Putamen (tissue), 1 donor: ENCODE measurements at regions not wholly inside any gene's neighbourhood (a gene's known extent, or its start where the extent isn't known, plus 50 kb on each side); places are given as distances from the start of the nearest gene placed in this dataset.

Source experiments
- DNase-seq: peaks from one replicate; pipeline ENCODE4 v3.0.0-alpha.2; 2016; ENCODE audit warnings: low spot score

DNA sequence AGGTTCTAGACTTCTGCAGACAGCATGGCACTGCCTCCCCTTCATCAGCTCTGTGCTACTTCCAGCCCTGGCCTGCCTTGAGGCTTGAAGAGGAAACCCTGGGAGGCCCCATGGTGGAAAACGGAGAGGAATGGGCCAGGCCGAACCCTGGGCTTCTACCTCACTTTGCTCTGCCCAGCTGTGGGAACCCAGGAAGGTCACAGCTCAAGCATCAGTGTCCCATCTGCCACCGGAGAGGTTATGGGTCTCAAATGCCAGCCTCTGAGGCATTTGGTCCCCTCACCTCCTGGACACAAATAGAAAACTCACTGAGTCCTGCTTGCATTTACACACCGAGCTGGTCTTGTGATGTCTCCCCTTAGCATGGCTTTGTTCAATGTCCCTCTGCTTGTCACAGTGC is 80.1 kb upstream of the ALDH1B1 start:
- DNase-seq: no peak

DNA sequence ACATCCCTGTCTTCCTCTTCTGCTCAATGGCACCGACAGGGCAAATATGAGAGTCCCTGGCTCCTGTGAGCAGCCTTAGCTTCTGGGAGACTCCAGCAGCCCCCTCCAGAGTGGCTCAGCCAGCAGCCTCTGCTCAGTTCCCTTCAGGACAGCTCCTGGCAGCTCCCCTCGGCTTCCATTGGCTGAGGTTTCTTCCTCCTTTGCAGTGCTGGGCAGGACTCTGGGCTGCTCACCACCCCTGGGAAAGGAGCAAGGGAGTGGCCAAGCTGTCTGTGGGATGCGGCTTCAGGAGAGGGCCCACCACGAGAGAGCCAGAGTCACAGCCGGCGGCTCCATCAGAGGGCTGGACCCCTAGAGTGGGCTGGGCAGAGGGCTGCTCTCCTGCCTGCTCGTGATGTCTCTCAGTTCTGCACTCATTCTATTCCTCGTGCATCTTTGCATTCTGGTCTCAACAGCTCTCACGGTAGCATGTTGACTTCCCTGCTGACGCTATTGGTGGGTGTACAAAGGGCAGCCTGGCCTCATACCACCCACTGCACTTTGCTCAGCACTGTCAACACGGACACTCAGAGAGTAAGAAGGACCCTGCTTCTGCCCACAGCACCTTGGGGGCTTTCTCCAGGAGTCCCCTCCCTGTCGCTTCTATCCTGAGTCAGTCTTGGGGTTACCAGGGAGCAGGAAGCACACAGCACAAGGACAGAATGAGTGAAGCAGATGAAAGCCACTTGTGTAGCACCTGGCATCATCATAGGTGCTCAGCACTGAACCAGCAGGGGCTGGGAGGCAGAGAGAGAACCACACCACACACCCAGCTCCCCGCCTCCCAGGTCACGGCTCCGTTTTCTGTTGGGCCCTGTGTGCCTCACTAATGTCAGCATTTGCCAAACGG is 80.9 kb upstream of the ALDH1B1 start:
- DNase-seq: no peak

DNA sequence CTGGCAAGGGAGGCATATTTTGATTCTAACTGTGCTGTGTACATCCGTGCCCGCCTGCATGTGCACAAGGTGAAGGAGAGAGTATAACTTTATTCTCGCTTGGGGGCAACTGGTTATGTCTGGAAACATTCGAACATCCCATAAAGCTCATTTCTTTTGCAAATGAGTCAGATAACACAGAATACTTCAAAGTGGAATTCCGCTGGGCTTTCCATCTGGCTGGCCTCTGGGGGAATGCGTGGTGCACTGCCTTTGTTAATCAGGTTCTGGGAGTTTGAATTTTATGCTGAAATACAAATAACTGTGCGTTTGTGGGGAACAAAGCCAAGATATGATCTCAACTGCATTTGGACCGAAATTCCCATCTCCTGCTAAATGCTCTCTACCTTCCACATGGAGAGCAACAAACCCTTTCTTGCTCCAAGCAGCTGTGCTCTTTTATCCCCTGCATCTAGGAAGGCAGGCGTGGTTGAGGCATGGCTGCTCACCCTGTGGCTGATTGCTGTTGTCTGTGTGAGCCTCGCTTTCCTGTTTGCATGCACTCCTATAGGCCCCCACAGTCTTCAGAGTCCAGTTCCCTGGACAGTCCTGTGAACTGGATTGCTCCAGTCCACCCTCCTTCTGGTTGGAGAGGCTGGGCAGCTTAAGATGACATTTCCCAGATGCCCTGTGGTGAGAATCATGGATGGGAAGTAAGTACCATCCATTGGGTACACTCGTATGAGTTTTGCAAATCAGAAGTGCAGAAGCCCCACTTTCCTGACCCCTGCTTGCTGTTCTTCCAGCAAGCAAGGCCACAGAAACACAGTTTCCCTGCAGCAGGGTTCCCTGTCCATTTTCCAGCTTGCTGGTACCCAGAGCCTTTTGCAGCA is 82.9 kb upstream of the ALDH1B1 start:
- no peak for DNase-seq

DNA sequence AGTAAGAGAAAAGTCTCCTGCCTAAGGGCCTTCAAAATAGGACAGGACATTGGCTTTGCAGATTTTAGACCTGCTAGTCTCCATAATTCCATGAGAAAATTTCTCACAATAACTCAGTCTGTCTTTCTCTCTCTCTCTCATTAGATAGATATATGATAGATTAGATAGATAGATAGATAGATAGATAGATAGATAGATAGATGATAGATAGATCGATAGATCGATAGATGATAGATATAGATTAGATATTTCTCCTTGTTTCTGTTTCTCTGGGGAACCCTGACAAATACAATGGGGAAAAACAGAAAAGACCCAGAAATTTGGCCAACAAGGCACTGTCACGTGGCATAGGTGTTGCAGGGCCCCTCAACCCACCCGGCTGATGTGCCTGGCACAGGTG is 84.4 kb upstream of the ALDH1B1 start:
- no peak for DNase-seq

DNA sequence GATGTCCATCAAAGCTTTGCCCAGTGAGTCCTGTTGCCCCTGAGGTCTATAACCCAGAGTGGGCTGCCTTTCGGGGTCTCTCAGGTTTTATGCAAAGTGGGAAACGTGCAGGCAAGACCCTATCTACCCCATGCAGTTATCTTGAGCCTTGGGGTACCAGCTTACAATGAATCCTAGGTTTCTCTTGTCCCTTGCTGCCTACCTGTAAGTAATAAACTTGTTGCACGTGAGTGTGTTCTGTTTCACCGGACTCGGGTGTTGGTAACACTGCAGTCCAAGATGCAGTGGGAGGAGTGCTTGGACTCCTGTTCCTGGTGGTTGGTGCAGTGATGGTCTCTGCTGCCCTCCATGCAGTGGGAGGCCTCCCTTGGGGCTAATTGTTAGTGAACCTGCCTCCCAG is 85.6 kb upstream of the ALDH1B1 start:
- DNase-seq: no peak

DNA sequence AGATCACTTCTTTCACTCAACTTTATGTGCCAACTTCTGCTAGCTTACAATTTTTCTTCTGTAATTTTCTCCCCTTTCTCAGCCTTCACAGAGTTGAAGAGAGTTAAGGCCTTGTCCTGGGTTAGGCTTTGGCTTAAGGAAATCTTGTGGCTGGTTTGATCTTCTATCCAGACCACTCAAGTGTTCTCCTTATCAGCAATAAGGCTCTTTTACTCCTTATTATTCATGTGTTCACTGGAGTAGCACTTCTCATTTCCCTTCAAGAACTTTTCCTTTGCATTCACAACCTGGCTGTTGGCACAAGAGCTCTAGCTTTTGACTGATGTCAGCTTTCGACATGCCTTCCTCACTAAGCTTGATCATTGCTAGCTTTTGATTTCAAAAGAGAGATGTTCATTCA is 86.9 kb upstream of the ALDH1B1 start:
- no peak for DNase-seq

DNA sequence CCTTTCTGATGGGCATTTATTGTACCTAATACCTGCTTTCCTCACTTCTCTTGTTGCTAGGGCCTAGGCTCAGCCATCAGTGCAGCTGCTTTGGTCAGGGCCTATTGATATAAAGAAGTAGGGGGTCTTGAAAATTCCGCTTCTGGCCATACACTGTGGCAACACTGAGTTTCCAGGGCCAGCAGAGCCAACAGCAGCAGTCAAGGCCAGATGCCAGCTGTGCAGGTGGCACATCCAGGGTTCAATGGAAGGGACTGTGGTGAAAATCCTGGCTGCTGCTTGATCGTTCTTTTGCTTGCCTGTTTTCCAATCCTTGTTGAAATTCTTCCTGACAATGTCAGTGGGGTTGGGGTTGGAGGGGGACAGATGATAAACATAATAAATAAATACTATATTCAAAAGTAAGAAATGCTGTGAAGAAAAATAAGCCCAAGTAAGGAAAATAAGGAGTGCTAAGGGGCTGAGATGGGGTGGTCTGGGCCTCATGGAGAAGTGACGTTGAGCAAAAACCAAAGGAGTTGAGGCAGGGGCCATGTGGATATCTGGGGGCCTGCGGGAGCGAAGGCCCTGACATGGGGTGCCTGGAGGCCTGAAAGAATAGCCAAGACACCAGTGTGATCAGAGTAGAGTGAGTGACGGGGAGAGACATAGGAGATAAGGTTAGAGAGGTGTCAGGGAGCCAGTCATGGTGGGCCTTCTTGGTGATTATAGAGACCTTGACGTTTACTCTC is 91.0 kb upstream of the ALDH1B1 start:
- no peak for DNase-seq

DNA sequence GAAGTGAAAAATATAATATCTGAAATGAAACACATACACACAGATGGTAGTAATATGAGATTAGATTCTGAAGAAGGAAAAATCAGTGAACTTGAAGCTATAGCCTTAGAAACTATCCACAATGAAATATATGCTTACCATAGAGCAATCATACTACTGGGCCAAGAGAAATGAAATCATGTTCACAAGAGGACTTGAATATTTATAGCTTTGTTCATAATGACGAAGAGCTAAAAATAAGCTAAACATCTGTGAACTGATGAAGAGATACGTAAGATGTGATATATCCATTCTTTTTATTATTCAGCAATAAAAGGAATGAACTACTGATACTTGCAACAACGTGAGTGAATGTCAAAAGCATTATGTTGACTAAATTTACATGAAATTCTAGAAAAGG is 92.6 kb upstream of the ALDH1B1 start:
- no peak for DNase-seq

DNA sequence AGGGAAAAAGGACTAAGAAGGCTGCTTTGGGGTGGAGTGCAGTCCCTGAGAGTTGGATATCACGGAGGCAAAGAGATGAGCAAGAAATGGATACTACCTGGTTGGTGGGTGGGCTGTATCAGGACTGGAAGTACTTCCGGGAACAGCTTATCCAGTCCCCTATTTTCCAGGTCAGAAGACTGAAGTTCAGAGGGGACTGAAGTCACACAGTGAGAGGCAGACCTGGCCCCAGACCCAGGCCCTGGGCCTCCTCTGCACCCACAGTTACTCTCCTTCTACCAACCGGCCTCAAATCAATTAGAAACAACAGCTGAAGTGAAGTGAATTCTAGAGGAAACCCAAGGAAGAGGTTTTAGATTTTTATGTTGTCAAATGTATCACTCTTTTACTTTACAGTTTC is 93.6 kb upstream of the ALDH1B1 start:
- no peak for DNase-seq

DNA sequence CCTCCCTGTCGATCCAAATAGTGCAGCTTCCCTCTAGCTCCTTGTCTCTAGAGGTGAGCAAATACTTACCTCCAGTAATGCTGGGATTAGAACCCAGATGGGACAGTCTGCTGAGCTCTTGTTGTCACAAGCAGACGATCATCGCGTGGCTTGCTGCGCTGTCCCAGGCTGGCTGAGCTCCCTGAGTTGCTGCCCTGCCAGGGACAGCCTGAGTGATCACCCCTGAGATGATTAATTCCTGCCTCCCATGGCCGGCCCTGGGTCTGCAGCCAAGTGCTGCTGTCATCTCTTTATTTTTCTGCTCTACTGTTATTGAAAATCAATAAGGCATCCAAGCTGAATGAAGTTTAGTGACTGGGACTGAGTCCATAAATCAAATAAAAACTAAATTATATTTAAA is 94.0 kb upstream of the ALDH1B1 start:
- no peak for DNase-seq

DNA sequence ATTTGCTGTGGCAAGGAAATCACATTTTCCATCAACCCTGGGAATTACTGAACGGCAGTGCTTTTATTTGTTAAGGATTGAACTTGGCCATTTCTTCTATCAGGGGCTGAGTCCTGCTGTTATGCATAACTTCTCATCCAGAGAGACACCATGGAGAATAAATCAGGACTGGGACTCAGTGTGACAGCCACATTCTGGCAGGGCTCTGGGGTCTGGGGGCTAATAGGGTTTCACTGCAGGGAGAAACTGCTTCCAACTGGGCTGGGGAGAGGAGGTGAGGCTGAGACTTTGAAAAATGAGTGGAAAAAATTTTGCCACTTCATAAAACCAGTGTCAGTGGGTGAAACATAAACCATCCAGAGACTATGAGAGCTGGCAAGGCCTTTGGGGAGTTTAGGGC is 95.7 kb upstream of the ALDH1B1 start:
- no peak for DNase-seq

DNA sequence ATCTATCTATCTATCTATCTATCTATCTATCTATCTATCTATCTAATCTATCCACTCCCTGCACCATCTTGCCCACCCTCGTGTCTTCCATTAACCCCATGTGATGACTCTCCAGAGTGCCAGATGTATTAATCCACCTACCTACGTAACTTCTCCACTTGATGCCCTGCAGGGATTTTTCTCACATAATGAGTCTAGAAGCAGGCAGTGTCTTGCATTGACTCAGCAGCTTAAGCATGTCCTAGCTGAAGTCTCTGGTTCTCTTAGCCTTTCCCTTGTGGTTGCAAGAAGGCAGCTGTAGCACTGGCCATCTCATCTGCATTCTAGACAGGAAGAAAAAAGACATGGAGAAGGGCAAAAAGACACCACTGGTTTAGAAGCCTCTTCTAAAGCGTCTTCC is 96.7 kb upstream of the ALDH1B1 start:
- no peak for DNase-seq

DNA sequence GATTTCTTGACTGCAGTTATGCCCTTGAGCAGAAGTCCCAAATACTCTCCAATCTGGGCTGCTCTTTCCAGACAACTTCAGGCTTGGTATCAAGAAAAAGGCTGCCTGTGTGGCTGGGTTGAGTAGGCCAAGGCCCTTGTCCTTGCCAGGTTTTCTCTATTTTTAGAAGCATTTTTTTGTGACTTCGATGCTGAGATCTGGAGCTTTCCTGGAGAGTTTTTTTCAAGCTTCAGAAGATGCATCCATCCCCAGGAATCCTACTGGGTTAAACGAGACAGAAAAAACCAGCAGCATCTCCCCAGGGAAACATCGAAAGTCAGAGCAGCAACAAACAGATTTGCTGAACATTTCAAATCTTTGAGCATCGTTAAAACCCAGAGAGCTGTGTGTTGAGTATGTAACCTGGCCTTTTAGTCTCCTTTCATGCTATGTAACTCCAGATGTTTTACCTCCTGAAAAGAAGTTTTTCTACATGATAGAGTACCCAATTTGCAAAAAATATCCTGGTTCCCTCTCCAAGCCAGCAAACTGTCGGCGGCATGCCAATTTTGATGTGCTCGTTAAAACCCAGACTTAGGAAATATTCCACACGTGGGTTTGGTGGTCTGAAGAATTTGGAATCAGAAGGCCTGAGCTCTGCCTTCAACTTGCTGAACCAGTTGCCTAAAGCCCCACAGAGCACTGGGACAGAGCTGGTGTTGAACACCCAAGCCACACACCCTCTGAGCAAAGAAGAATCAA is 98.1 kb upstream of the ALDH1B1 start:
- DNase-seq: no peak

DNA sequence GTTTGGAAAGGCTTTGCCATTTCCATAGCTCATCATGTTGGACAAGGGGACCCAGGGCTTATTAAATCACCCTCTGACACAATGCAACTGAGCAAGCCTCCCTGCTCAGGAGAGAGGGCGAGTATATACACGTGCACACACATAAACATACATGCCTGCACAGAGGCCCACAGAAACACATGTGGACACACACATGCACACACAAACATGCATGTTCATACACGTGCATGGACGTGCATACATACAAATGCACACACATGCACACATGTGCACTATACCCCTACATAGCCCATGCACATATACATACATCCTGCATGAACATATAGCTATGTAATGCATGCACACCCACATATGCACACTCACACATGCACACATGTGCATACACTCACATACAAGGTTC is 99.5 kb upstream of the ALDH1B1 start:
- DNase-seq: no peak

DNA sequence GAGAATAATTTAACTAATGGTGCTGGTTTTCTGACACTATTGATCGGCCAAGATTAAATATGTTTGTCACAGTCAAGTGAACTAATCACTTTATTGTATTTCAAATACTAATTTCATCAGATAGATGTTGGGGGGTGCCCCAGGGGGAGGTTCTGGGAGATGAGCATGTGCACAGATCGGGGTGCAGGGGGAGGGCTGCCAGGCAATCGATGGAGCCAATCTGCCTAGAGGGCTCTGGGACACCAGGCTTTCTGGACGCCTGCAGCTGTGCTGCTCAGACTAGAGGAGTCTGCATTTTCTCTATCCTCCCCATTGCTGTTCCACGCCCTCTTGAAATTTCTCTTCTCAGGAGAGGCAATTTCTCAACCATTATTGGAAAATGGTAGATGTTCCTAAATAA is 100.0 kb upstream of the ALDH1B1 start:
- no peak for DNase-seq

DNA sequence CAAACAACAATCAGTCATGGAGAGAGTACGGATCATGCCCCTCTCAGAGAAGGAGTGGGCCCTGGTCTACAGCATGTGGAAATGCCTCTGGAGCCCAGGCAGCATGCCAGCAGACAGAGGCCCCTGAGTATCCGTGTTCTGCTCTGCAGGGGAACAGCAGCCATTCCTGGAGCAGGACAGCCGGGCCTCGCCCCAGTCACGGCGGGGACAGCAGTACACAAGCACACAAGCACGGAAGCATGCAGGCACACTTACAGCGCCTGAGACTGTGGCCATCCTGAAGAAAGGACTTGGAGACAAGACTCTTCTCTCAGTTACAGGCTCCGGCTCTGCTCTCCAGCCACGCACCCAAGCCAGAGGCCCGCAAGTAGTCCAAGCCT is 102.6 kb upstream of the ALDH1B1 start:
- no peak for DNase-seq

DNA sequence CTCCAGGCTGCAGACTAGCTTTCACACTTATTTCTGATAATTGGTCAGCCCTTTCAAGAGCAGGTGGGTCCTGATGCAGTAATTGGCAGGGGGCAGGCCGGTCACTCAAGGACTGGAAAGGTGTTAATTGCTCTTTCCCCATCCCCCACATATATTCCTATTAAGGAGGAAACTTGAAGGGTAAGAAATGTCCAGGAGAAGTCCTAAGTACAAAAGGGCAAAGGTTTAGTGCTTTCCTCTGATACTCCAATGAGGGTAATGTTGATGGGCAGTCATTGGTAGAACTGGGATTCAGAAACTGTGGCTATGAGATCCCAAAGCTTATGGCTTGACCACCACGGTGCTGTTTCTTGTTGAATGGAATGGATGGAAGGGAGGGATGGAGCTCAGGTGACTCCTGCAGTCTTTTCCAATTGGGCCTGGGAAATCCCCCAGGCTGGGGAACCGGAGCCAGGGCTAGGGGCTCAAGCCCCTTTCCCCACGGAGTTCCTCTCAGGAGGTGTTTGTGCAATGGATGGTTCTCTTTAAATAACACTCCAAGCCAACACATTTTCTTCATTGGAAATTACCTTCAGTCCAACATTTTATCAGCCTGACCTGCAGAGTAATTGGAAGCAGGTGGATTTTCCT is 103.2 kb upstream of the ALDH1B1 start:
- no peak for DNase-seq

DNA sequence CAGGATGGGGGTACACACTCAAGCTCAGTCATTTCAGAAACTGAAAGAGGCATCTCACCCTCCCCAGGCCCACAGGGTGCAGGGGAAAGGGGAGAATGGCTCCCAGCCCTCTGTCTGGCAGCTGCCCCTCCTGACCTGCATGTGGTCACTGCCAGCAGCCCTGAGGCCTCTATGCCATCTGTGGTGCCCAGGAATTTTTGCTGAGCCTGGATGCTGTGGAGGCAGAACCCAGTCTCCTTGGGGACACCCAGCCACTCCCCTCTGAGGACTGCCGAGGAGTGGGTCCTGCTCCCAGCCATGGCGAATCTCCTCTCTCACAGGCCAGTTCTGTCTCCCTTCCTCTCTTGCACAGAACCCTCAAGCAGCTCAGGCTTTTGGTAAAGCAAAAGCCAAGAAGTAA is 104.0 kb upstream of the ALDH1B1 start:
- DNase-seq: no peak

DNA sequence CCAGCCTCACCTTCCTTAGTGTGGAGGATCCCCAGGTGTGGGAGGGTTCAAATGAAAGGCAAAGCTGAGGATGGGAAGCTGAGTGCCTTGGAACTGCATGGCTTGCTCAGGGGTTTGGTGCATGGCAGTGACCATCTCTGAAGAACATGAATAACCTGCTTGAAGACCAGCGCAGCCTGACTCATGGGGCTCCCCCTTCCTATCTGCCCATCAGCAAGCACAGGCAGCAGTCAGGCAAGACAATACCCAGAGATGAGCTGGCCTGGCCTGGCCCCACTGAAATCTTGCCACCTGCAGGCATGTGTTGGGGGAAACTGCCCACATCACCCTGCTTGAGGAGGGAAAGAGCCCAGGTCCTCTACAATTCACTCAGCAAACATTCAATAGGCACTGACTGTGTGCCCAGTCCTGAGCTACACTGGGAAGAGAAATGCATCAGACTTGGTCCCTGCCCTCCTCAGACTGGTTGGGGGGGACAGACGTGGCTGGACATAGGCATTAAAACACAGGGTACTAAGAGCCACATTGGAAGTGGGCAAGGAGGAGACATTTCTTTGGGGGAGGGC is 105.0 kb upstream of the ALDH1B1 start:
- no peak for DNase-seq

DNA sequence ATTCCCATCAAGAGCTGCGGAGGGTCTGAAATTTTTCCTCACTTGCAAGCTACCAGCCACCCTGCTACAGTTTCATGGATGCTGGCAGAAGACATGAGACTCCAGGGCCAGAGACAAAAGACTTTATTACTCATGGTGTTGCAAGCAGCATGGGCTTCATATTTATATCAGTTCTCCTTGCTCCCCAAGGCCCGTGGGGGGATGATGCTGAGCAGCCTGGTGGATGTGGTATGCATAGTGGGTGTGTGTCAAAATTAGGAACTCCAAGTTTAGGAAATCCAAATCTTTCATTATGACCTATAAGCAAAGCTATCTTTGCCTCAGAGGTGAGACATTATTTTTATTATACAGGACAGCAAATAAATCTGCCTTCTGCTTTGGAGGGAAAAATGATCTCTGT is 105.7 kb upstream of the ALDH1B1 start:
- no peak for DNase-seq

DNA sequence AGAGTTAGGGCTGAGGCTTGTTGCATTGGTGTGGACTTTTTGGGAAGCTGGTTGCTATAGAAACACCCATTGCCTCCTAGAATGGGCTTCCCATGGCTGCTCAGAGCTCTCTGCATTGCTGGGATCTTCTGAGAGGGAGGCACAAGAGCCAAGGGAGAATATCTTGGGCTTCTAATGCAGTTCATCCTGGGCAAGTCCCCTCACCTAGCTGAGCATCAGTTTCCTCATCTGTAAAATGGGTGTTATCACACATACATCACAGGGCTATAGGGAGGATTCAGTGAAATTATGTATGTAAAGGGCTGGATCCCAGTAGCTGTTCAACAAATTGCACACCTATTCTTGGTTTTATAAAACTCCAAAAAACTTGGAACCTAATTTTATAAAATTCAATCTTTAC is 106.1 kb upstream of the ALDH1B1 start:
- no peak for DNase-seq
